HepG2 (cell line): ENCODE measurements at regions not wholly inside any gene's neighbourhood (a gene's known extent, or its start where the extent isn't known, plus 50 kb on each side); places are given as distances from the start of the nearest gene placed in this dataset.

ENCODE experiments used
- ATAC-seq: fragments of 200-7000 bp; cut with Tn5 transposase; 3 replicates; pipeline ENCODE4 v1.9.1; 2020; ENCODE audit warnings: mild to moderate bottlenecking, moderate library complexity
- BruUV-seq: library from RNA; stranded (reverse); fragments of 400-500 nt; replicated peaks from 2 replicates; lab custom pipeline; 2021; lab: Mats Ljungman, UMichigan
- CTCF ChIA-PET: fragments of 300-600 bp; formaldehyde crosslinking; extraction: SDS; loops from one replicate; lab custom pipeline; 2021; ENCODE audit warnings: low total read pairs, inconsistent platforms, low intra/inter-chr PET ratio; lab: Yijun Ruan, JAX
- POLR2A ChIA-PET: fragments of 350-600 bp; sonication (Branson Sonifier 250); formaldehyde crosslinking; loops from one replicate; lab custom pipeline; 2020; ENCODE audit warnings: antibody characterized with exemption, inconsistent platforms; lab: Yijun Ruan, JAX
- DNase-seq: peaks from one replicate; pipeline ENCODE4 v3.0.0-alpha.2; 2015; ENCODE audit warnings: low spot score
- FAIRE-seq: peaks from 3 replicates; lab custom pipeline; 2011; peaks lifted over from hg19 to GRCh38; lab: Jason Lieb, UNC
- H2AFZ ChIP-seq: one replicate; pipeline ENCODE4 v1.6.1; 2011; ENCODE audit warnings: low read length, inconsistent platforms
- H3K27ac ChIP-seq: fragments of 300-600 bp; 3 replicates; pipeline ENCODE4 v1.8.0; 2011; ENCODE audit warnings: mixed run types, mild to moderate bottlenecking, mixed read lengths, low read length, inconsistent platforms; ENCODE audit not compliant: insufficient read depth; ENCODE audit errors: extremely low read length
- H3K27me3 ChIP-seq, 2 experiments: fragments of 200-600 bp in 1 of 2; 2 replicates in 1 of 2; 3 replicates in 1 of 2; pipeline versions ENCODE4 v1.6.0 to v1.8.0; 2011; ENCODE audit warnings: low read length in 2 of 2, mild to moderate bottlenecking in 2 of 2, moderate library complexity in 2 of 2, inconsistent platforms in 1 of 2; ENCODE audit not compliant: insufficient read depth in 2 of 2, control insufficient read depth in 1 of 2
- H3K36me3 ChIP-seq, 2 experiments: fragments of 200-600 bp in 1 of 2; replicated peaks in 1 of 2; 2 replicates in 1 of 2; 3 replicates in 1 of 2; pipeline versions ENCODE4 v1.5.1 to v1.8.0; 2011; ENCODE audit warnings: low read length in 2 of 2, inconsistent platforms in 1 of 2; ENCODE audit not compliant: insufficient read depth in 2 of 2, control insufficient read depth in 1 of 2
- H3K4me1 ChIP-seq: 2 replicates; pipeline ENCODE4 v1.5.1; 2012; ENCODE audit warnings: low read length, inconsistent platforms; ENCODE audit not compliant: insufficient read depth
- H3K4me2 ChIP-seq: 2 replicates; pipeline ENCODE4 v1.6.0; 2011; ENCODE audit warnings: low read depth, low read length, inconsistent platforms
- H3K4me3 ChIP-seq, 3 experiments: fragments of 200-600 bp in 1 of 3; sonication (generic), shearing (Covaris generic) in 1 of 3; replicated peaks in 1 of 3; 2 replicates each; pipeline ENCODE4 v1.5.1; 2011 to 2016; ENCODE audit warnings: low read length in 3 of 3, inconsistent platforms in 2 of 3, low read depth in 2 of 3, mild to moderate bottlenecking in 2 of 3, control low read depth in 1 of 3, mixed read lengths in 1 of 3; ENCODE audit not compliant: insufficient read depth in 1 of 3
- H3K79me2 ChIP-seq: one replicate; pipeline ENCODE4 v1.6.1; 2011; ENCODE audit warnings: low read length, inconsistent platforms; ENCODE audit not compliant: insufficient read depth
- H3K9ac ChIP-seq: 2 replicates; pipeline ENCODE4 v1.6.0; 2011; ENCODE audit warnings: mild to moderate bottlenecking, low read depth, low read length, inconsistent platforms; ENCODE audit not compliant: insufficient read depth
- H3K9me3 ChIP-seq: 2 replicates; pipeline ENCODE4 v1.5.1; 2012; ENCODE audit warnings: mild to moderate bottlenecking, low read length
- H4K20me1 ChIP-seq: 2 replicates; pipeline ENCODE4 v1.6.0; 2011; ENCODE audit warnings: inconsistent platforms, mild to moderate bottlenecking, low read length, moderate library complexity; ENCODE audit not compliant: insufficient read depth
- CENPX ChIP-seq: sonication (generic); formaldehyde crosslinking; IDR thresholded peaks from 2 replicates; pipeline ENCODE4 v1.9.0; 2021; ENCODE audit warnings: mild to moderate bottlenecking, missing genetic modification reagents, moderate library complexity
- EEA1 ChIP-seq: sonication (generic); formaldehyde crosslinking; IDR thresholded peaks from 2 replicates; pipeline ENCODE4 v1.5.1; 2020; ENCODE audit warnings: mild to moderate bottlenecking, missing genetic modification reagents, borderline replicate concordance
- MXI1 ChIP-seq: IDR thresholded peaks from 3 replicates; pipeline ENCODE4 v1.6.1; 2012; ENCODE audit warnings: low read depth, low read length, inconsistent platforms, borderline replicate concordance
- NR2F2 ChIP-seq: IDR thresholded peaks from 2 replicates; pipeline ENCODE4 v1.6.1; 2012; ENCODE audit warnings: low read depth, inconsistent platforms, borderline replicate concordance
- PPARG ChIP-seq: conservative IDR thresholded peaks from 2 replicates; pipeline ENCODE4 v1.6.1; 2016; ENCODE audit warnings: missing biosample characterization, missing genetic modification reagents
- SMAD1 ChIP-seq: sonication (generic); formaldehyde crosslinking; IDR thresholded peaks from 2 replicates; pipeline ENCODE4 v1.4.0; 2020; ENCODE audit warnings: missing genetic modification reagents, low read depth, mild to moderate bottlenecking, borderline replicate concordance
- TOPORS ChIP-seq: sonication (generic); formaldehyde crosslinking; IDR thresholded peaks from 2 replicates; pipeline ENCODE4 v1.8.0; 2023; ENCODE audit warnings: mild to moderate bottlenecking, missing genetic modification reagents
- ZC3H4 ChIP-seq: sonication (generic); formaldehyde crosslinking; IDR thresholded peaks from 2 replicates; pipeline ENCODE4 v1.4.0; 2020; ENCODE audit warnings: missing genetic modification reagents, borderline replicate concordance
- ZFP36L2 ChIP-seq: sonication (generic); formaldehyde crosslinking; IDR thresholded peaks from 2 replicates; pipeline ENCODE4 v1.4.0; 2020; ENCODE audit warnings: missing genetic modification reagents
- WGBS: methylation state at CpG from one replicate; pipeline ENCODE4 v1.1.6; 2017; ENCODE audit warnings: low lambda C conversion rate; 5-methylcytosine and 5-hydroxymethylcytosine counted together
- in situ Hi-C: cut with HindIII; loops from 2 replicates; pipeline ENCODE4 v1.10.0; 2017; ENCODE audit warnings: low pct_unique_long_range_greater_than_20kb; ENCODE audit not compliant: extremely low pct_ligation_motif_present
- intact Hi-C: fragments of 100-400 bp; cut with micrococcal nuclease; formaldehyde crosslinking; loops from one replicate; pipeline ENCODE4 v1.10.0; 2022; ENCODE audit not compliant: unreplicated experiment
- TF ChIP-seq, protein P1 (sequence below): sonication (generic); formaldehyde crosslinking; IDR thresholded peaks from 2 replicates; pipeline ENCODE4 v1.9.0; 2021; ENCODE audit warnings: missing genetic modification reagents, borderline replicate concordance
- TF ChIP-seq, protein P2 (sequence below): sonication (generic); formaldehyde crosslinking; IDR thresholded peaks from 2 replicates; pipeline ENCODE4 v1.4.0; 2020; ENCODE audit warnings: missing genetic modification reagents, borderline replicate concordance

DNA sequence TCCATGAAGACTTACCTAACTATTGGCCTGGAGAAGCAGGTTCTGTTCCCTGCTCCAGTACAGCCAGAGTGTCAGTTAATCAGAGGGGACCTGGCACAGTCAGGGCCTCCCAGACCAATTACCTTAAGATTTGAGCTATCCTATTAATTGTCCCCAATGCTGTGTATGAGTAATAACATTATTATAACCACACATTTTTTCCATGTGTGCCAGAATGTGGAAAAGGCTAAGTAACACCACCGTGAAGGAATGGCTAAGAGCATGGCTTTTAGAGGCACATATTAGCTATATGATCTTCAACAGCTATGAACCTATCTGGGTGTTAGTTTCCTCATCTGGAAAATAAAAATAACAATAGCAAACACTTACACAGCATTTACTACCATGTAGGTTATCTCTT, 111.1 kb upstream of the RAP1B start:
- no peak for ATAC-seq
- no peaks in the 10 kb centered on the region for H3K36me3 ChIP-seq
- no peaks in the 10 kb centered on the region; a peak in 1 of 5 replicates for H3K27me3 ChIP-seq
- intact Hi-C loops = loop anchor here (2.0 kb wide), 1 partner anchor 141 kb away; no protein-coding TSS in a partner anchor
- H3K9me3 ChIP-seq = no peaks in the 10 kb centered on the region
- no TSS peak for BruUV-seq
- WGBS = 0% methylated on average over 1 of the region's 1 CpG
- H3K4me3 ChIP-seq = no peak overlapping the region
- H2AFZ ChIP-seq = no peak overlapping the region
- H3K4me1 ChIP-seq = no peaks in the 10 kb centered on the region
- no peaks in the 10 kb centered on the region for H4K20me1 ChIP-seq
- TF ChIP-seq, protein P1, sequence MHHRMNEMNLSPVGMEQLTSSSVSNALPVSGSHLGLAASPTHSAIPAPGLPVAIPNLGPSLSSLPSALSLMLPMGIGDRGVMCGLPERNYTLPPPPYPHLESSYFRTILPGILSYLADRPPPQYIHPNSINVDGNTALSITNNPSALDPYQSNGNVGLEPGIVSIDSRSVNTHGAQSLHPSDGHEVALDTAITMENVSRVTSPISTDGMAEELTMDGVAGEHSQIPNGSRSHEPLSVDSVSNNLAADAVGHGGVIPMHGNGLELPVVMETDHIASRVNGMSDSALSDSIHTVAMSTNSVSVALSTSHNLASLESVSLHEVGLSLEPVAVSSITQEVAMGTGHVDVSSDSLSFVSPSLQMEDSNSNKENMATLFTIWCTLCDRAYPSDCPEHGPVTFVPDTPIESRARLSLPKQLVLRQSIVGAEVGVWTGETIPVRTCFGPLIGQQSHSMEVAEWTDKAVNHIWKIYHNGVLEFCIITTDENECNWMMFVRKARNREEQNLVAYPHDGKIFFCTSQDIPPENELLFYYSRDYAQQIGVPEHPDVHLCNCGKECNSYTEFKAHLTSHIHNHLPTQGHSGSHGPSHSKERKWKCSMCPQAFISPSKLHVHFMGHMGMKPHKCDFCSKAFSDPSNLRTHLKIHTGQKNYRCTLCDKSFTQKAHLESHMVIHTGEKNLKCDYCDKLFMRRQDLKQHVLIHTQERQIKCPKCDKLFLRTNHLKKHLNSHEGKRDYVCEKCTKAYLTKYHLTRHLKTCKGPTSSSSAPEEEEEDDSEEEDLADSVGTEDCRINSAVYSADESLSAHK (CRISPR knock-in tag) = no peak
- TF ChIP-seq TOPORS (CRISPR knock-in tag) (no peak), ZFP36L2 (CRISPR knock-in tag) (no peak), PPARG (CRISPR knock-in tag) (no peak), CENPX (no peak), MXI1 (no peak), NR2F2 (no peak), ZC3H4 (CRISPR knock-in tag) (no peak), EEA1 (CRISPR knock-in tag) (no peak), SMAD1 (CRISPR knock-in tag) (no peak)
- TF ChIP-seq, protein P2, sequence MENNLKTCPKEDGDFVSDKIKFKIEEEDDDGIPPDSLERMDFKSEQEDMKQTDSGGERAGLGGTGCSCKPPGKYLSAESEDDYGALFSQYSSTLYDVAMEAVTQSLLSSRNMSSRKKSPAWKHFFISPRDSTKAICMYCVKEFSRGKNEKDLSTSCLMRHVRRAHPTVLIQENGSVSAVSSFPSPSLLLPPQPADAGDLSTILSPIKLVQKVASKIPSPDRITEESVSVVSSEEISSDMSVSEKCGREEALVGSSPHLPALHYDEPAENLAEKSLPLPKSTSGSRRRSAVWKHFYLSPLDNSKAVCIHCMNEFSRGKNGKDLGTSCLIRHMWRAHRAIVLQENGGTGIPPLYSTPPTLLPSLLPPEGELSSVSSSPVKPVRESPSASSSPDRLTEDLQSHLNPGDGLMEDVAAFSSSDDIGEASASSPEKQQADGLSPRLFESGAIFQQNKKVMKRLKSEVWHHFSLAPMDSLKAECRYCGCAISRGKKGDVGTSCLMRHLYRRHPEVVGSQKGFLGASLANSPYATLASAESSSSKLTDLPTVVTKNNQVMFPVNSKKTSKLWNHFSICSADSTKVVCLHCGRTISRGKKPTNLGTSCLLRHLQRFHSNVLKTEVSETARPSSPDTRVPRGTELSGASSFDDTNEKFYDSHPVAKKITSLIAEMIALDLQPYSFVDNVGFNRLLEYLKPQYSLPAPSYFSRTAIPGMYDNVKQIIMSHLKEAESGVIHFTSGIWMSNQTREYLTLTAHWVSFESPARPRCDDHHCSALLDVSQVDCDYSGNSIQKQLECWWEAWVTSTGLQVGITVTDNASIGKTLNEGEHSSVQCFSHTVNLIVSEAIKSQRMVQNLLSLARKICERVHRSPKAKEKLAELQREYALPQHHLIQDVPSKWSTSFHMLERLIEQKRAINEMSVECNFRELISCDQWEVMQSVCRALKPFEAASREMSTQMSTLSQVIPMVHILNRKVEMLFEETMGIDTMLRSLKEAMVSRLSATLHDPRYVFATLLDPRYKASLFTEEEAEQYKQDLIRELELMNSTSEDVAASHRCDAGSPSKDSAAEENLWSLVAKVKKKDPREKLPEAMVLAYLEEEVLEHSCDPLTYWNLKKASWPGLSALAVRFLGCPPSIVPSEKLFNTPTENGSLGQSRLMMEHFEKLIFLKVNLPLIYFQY = no peak
- TF ChIP-seq, all 625 proteins: peak for 0
- H3K4me2 ChIP-seq = no peak overlapping the region
- POLR2A ChIA-PET = no interaction called here
- FAIRE-seq = no peak
- no peak overlapping the region for H3K9ac ChIP-seq
- DNase-seq = no peak
- in situ Hi-C loops = no loop called here
- H3K79me2 ChIP-seq = no peaks in the 10 kb centered on the region
- CTCF ChIA-PET = no interaction called here
- H3K27ac ChIP-seq = no peak overlapping the region
